ENCODE measurements at regions not wholly inside any gene's neighbourhood (a gene's known extent, or its start where the extent isn't known, plus 50 kb on each side); places are given as distances from the start of the nearest gene placed in this dataset.

- no peaks in the 10 kb centered on the region for H3K23me2 ChIP-seq (ENCODE audit: low read depth, low read length)
- no peak overlapping the region for H2BK15ac ChIP-seq (ENCODE audit: low read length)
- H3K9me3 ChIP-seq (ENCODE audit: insufficient read depth in 2 of 2, low read depth in 1 of 2, low read length in 1 of 2), result no peaks in the 10 kb centered on the region
- DNase-seq (ENCODE audit: low read depth in 1 of 2, low spot score in 2 of 2), result no peak
- H4K91ac ChIP-seq (replicated peaks; ENCODE audit: insufficient read length, low read length), result no peak overlapping the region
- POLR2A ChIA-PET (ENCODE audit: partially characterized antibody), result no interaction called here
- CTCF ChIA-PET (ENCODE audit: partially characterized antibody), result interaction anchor here (0.7 kb wide), 1 partner anchor 22 kb away, joined by 4 read pairs; no protein-coding TSS in a partner anchor
- 90% methylated on average over 2 of the region's 2 CpGs; no CpG with 5 or more reads in 1 of the 2 experiments for WGBS, 2 experiments (ENCODE audit: extremely low coverage in 1 of 2, insufficient coverage in 1 of 2, insufficient read length in 1 of 2, insufficient replicate concordance in 2 of 2, low coverage in 1 of 2, low lambda C conversion rate in 2 of 2, missing lambda C conversion rate in 1 of 2)
- no peaks in the 10 kb centered on the region for H3K79me1 ChIP-seq (ENCODE audit: low read depth, low read length)
- no peak overlapping the region for H2BK20ac ChIP-seq (ENCODE audit: low read length)
- no peak overlapping the region for H2BK12ac ChIP-seq (ENCODE audit: low read depth, low read length)
- no peak overlapping the region for H3K23ac ChIP-seq (ENCODE audit: insufficient read length)
- peaks cover 0 to 5% (median 2%) of the 10 kb centered on the region in 4 experiments; a peak in 3 of 7 replicates for H3K4me1 ChIP-seq (replicated peaks in 1 of 4; ENCODE audit: control insufficient read depth in 3 of 4, insufficient read depth in 4 of 4, low read length in 3 of 4)
- no peaks in the 10 kb centered on the region for H3K36me3 ChIP-seq (ENCODE audit: control insufficient read depth in 2 of 4, insufficient read depth in 4 of 4, low read length in 3 of 4)
- H3K14ac ChIP-seq (ENCODE audit: insufficient read length), result no peak overlapping the region
- no peak overlapping the region for H3K9ac ChIP-seq (replicated peaks in 1 of 4; ENCODE audit: extremely low read depth in 1 of 4, low read depth in 3 of 4, low read length in 3 of 4)
- H2AFZ ChIP-seq (ENCODE audit: low read length), result no peak overlapping the region
- H3K56ac ChIP-seq (replicated peaks; ENCODE audit: insufficient read length, low read depth, low read length), result no peak overlapping the region
- no peak overlapping the region for H4K8ac ChIP-seq (ENCODE audit: extremely low read depth, insufficient read depth, low read length)
- H3K79me2 ChIP-seq (ENCODE audit: control insufficient read depth in 1 of 2, insufficient read depth in 2 of 2, low read length in 2 of 2), result no peaks in the 10 kb centered on the region
- H3K4ac ChIP-seq (replicated peaks; ENCODE audit: insufficient read length, low read depth, low read length), result no peak overlapping the region
- H3K27me3 ChIP-seq (replicated peaks in 1 of 4; ENCODE audit: control insufficient read depth in 3 of 4, extremely low read depth in 1 of 4, insufficient read depth in 3 of 4, low read length in 3 of 4), result no peaks in the 10 kb centered on the region
- no peaks in the 10 kb centered on the region for H4K20me1 ChIP-seq (replicated peaks in 1 of 2; ENCODE audit: control insufficient read depth in 1 of 2, insufficient read depth in 2 of 2, low read length in 2 of 2)
- TF ChIP-seq CHD1 (IDR thresholded peaks at IDR 0.05; ENCODE audit: low read depth, low read length) (no peak), HDAC6 (IDR thresholded peaks at IDR 0.05; ENCODE audit: low read depth, low read length) (no peak), USF2 (IDR thresholded peaks at IDR 0.05; ENCODE audit: low read length) (no peak)
- H2AK5ac ChIP-seq (ENCODE audit: low read depth, low read length), result no peak overlapping the region
- no peak overlapping the region for H2BK5ac ChIP-seq (ENCODE audit: low read depth, low read length)
- H3K4me3 ChIP-seq (ENCODE audit: extremely low read depth in 1 of 4, insufficient read depth in 2 of 4, low read depth in 3 of 4, low read length in 4 of 4), result no peak overlapping the region
- FAIRE-seq, result no peak
- no peak overlapping the region for H2BK120ac ChIP-seq (replicated peaks; ENCODE audit: low read depth, low read length)
- no peak overlapping the region for H4K5ac ChIP-seq (ENCODE audit: insufficient read length, low read depth, low read length)
- no peak overlapping the region for H3K18ac ChIP-seq (ENCODE audit: extremely low read depth, low read length)
- H3K4me2 ChIP-seq (ENCODE audit: insufficient read depth in 1 of 2, low read depth in 2 of 2, low read length in 2 of 2), result no peak overlapping the region
- H3K27ac ChIP-seq (ENCODE audit: low read depth, low read length), result no peak overlapping the region
Measured at GRCh38 chr2:35292199-35292598, 1063.4 kb upstream of the CRIM1 start.

All from H1 (cell line).